Immature natural killer cell (primary cell): ENCODE measurements at regions not wholly inside any gene's neighbourhood (a gene's known extent, or its start where the extent isn't known, plus 50 kb on each side); places are given as distances from the start of the nearest gene placed in this dataset.

ENCODE experiments used
- DNase-seq, 3 donors: peaks; one replicate each; pipeline ENCODE4 v3.0.0; 2022; ENCODE audit warnings: mixed read lengths in 1 of 3
- H3K27ac Mint-ChIP-seq, 6 donors: one replicate each; pipeline ENCODE4 v1.8.0; 2020; ENCODE audit warnings: mixed read lengths in 6 of 6, mild to moderate bottlenecking in 5 of 6, inconsistent platforms in 4 of 6, moderate library complexity in 3 of 6
- H3K27me3 Mint-ChIP-seq, 3 donors: one replicate each; pipeline ENCODE4 v1.8.0; 2020 to 2021; ENCODE audit warnings: low read depth in 3 of 3, mild to moderate bottlenecking in 3 of 3, mixed read lengths in 3 of 3, moderate library complexity in 3 of 3, inconsistent platforms in 1 of 3
- H3K36me3 Mint-ChIP-seq, 3 donors: one replicate each; pipeline ENCODE4 v1.8.0; 2020; ENCODE audit warnings: mixed read lengths in 3 of 3, inconsistent platforms in 2 of 3, mild to moderate bottlenecking in 2 of 3
- H3K4me1 Mint-ChIP-seq, 2 donors: one replicate each; pipeline ENCODE4 v1.8.0; 2020; ENCODE audit warnings: inconsistent platforms in 2 of 2, mild to moderate bottlenecking in 2 of 2, mixed read lengths in 2 of 2, moderate library complexity in 1 of 2
- H3K4me3 Mint-ChIP-seq, 5 donors: one replicate each; pipeline ENCODE4 v1.8.0; 2020; ENCODE audit warnings: mild to moderate bottlenecking in 5 of 5, mixed read lengths in 5 of 5, inconsistent platforms in 3 of 5, moderate library complexity in 3 of 5
- H3K9me3 Mint-ChIP-seq, 6 donors: one replicate each; pipeline ENCODE4 v1.8.0; 2020; ENCODE audit warnings: mild to moderate bottlenecking in 6 of 6, mixed read lengths in 6 of 6, inconsistent platforms in 4 of 6, moderate library complexity in 3 of 6

DNA sequence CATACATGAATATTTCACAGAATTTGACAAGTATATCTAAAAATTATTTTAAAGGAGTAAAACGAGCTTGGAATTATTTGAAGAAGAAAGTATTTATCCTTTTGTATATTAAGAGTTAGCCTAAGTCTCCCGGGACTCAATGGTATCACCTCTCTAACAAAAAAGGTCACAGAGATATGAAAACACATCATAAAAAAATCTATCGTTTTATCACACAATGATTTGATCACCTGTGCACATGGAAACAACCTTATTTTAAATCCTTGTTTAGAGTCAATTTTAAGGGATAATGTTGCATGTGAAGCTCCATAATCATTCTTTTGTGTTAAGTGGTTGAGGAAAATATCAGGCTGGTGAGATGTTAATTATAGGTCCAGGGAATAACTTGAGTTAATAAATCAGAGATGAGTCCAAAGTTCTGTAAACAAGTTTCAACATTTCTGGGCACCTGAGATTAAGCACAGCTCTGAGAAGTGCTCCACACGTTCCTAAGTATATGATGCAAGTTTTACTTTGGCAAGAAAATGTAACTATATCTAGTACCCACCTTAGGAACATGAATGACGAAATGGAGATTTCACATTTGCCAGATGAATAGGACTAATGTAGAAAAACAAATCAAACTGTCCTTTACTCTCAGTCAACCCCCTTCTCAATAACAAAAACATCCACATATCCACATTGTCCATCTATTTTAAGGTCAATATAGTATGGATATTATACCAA is 148.5 kb upstream of the AKR1E2 start:
- Mint-ChIP-seq H3K4me3 (no peak overlapping the region), H3K9me3 (no peaks in the 10 kb centered on the region), H3K36me3 (no peaks in the 10 kb centered on the region), H3K4me1 (no peaks in the 10 kb centered on the region), H3K27me3 (peaks cover 0 to 11% (median 3%) of the 10 kb centered on the region in 3 donors), H3K27ac (no peak overlapping the region)
- DNase-seq: no peak

DNA sequence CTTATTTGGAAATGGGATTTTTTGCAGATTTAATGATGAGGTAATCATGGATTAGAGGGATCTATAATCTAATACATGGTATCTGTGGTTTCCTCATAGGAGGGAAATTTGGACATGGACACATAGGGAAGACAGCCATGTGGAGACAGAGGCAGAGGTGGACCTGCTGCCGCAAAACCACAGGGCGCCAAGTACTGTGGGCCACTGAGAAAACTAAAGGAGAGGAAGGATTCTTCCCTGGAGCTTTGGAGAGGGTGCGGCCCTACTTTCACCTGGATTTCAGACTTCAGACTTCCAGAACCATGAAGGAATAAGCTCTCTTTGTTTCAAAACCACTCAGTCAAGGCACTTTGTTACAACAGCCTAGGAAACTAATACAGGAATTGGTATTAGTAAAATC is 149.4 kb upstream of the AKR1E2 start:
- Mint-ChIP-seq H3K36me3 (no peaks in the 10 kb centered on the region), H3K4me3 (no peak overlapping the region), H3K27me3 (peaks cover 0 to 10% (median 3%) of the 10 kb centered on the region in 3 donors), H3K9me3 (no peaks in the 10 kb centered on the region), H3K4me1 (no peaks in the 10 kb centered on the region), H3K27ac (no peak overlapping the region)
- no peak for DNase-seq

GRCh38 chr10:4675808-4676207 is 150.2 kb upstream of the AKR1E2 start:
- Mint-ChIP-seq H3K9me3 (no peaks in the 10 kb centered on the region), H3K27me3 (peaks cover 0 to 13% (median 6%) of the 10 kb centered on the region in 3 donors), H3K36me3 (no peaks in the 10 kb centered on the region), H3K27ac (no peak overlapping the region), H3K4me3 (no peak overlapping the region), H3K4me1 (no peaks in the 10 kb centered on the region)
- DNase-seq: no peak

- H3K36me3 Mint-ChIP-seq: no peaks in the 10 kb centered on the region
- H3K27me3 Mint-ChIP-seq: peaks cover 2 to 14% (median 6%) of the 10 kb centered on the region in 3 donors
- H3K4me1 Mint-ChIP-seq: no peaks in the 10 kb centered on the region
- H3K27ac Mint-ChIP-seq: no peak overlapping the region
- DNase-seq: no peak
- no peak overlapping the region for H3K4me3 Mint-ChIP-seq
- peaks cover 0 to 3% (median under 1%) of the 10 kb centered on the region in 6 donors for H3K9me3 Mint-ChIP-seq
Observed at GRCh38 chr10:4673279-4674040, 152.5 kb upstream of the AKR1E2 start.

- H3K27me3 Mint-ChIP-seq: peaks cover 2 to 14% (median 6%) of the 10 kb centered on the region in 3 donors
- H3K9me3 Mint-ChIP-seq: peaks cover 0 to 3% (median under 1%) of the 10 kb centered on the region in 6 donors
- no peak for DNase-seq
- no peaks in the 10 kb centered on the region for H3K36me3 Mint-ChIP-seq
- no peak overlapping the region for H3K4me3 Mint-ChIP-seq
- no peaks in the 10 kb centered on the region for H3K4me1 Mint-ChIP-seq
- H3K27ac Mint-ChIP-seq: no peak overlapping the region
Observed at GRCh38 chr10:4672201-4672600, 153.8 kb upstream of the AKR1E2 start.

DNA sequence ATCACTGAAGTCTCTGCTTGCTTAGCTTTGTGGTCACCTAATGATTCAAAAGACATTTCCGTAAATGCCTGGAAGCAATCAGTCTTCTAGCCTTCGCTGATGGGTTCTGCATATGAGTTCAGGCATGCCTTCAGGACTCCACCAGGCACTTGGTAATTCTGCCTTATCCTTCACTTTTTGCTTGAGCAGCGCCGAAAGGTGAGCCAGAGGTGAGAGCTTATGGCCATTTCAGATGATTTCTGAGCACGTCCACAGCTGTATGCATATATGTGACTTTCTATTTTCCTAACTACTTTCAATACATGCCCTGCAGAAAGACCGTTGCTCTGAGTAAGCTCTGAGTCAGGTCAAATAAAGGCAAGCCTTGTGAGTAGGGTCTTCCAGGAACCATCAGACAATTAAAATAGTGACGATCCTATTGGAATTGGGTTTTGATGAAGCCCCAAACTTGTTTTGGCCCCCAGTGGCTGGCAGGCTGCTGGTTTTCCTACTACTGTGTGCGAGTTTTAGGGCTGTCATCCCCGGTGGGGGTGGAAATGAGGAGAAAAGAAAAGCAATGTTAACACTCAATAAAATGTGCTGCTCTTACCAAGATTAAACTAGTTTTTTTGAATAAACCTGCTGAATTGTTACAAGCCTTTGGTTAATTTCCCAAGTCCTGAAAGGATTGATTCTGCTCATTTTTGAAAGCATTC is 154.4 kb upstream of the AKR1E2 start:
- no peak for DNase-seq
- no peaks in the 10 kb centered on the region for H3K36me3 Mint-ChIP-seq
- H3K9me3 Mint-ChIP-seq: peaks cover 0 to 3% (median under 1%) of the 10 kb centered on the region in 6 donors
- H3K4me1 Mint-ChIP-seq: no peaks in the 10 kb centered on the region
- H3K27me3 Mint-ChIP-seq: peaks cover 2 to 14% (median 6%) of the 10 kb centered on the region in 3 donors
- no peak overlapping the region for H3K4me3 Mint-ChIP-seq
- H3K27ac Mint-ChIP-seq: no peak overlapping the region

DNA sequence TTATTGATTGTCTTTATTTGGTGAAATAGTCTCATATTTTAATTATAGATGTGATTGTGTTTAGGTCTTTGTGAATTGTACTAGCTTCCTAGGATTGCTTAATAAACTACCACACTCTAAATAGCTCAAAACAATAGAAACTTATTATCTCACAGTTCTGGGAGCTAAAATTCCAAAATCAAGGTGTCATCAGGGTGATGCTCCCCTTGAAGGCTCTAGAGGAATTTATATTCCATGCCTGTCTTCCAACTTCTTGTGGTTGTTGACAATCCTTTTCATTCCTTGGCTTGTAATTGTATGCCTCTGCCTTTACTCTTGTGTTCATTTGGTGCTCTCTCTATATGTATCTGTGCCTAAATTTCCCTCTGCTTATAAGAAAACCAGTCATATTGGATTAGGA is 155.3 kb upstream of the AKR1E2 start:
- Mint-ChIP-seq H3K27me3 (peaks cover 2 to 14% (median 6%) of the 10 kb centered on the region in 3 donors), H3K4me1 (no peaks in the 10 kb centered on the region), H3K4me3 (no peak overlapping the region), H3K27ac (no peak overlapping the region), H3K36me3 (no peaks in the 10 kb centered on the region), H3K9me3 (peaks cover 0 to 3% (median under 1%) of the 10 kb centered on the region in 6 donors)
- no peak for DNase-seq

- H3K27me3 Mint-ChIP-seq: peaks cover 2 to 10% (median 3%) of the 10 kb centered on the region in 3 donors
- no peak overlapping the region for H3K4me3 Mint-ChIP-seq
- no peaks in the 10 kb centered on the region for H3K36me3 Mint-ChIP-seq
- peaks cover 0 to 3% (median under 1%) of the 10 kb centered on the region in 6 donors for H3K9me3 Mint-ChIP-seq
- no peak for DNase-seq
- no peaks in the 10 kb centered on the region for H3K4me1 Mint-ChIP-seq
- no peak overlapping the region for H3K27ac Mint-ChIP-seq
Observed at GRCh38 chr10:4669585-4669984, 156.4 kb upstream of the AKR1E2 start.

- Mint-ChIP-seq H3K4me1 (no peaks in the 10 kb centered on the region), H3K27me3 (peaks cover 0 to 12% (median 4%) of the 10 kb centered on the region in 3 donors), H3K4me3 (no peak overlapping the region), H3K27ac (no peak overlapping the region), H3K9me3 (no peaks in the 10 kb centered on the region), H3K36me3 (no peaks in the 10 kb centered on the region)
- no peak for DNase-seq
Observed at GRCh38 chr10:4663162-4663992, 162.6 kb upstream of the AKR1E2 start.

- no peaks in the 10 kb centered on the region for H3K4me1 Mint-ChIP-seq
- H3K27ac Mint-ChIP-seq: no peak overlapping the region
- H3K27me3 Mint-ChIP-seq: peaks cover 0 to 12% (median 4%) of the 10 kb centered on the region in 3 donors
- no peak overlapping the region for H3K4me3 Mint-ChIP-seq
- no peak for DNase-seq
- H3K36me3 Mint-ChIP-seq: no peaks in the 10 kb centered on the region
- H3K9me3 Mint-ChIP-seq: no peaks in the 10 kb centered on the region
Observed at GRCh38 chr10:4662576-4663161, 163.3 kb upstream of the AKR1E2 start.

GRCh38 chr10:4661511-4662255 is 164.3 kb upstream of the AKR1E2 start:
- Mint-ChIP-seq H3K4me3 (no peak overlapping the region), H3K4me1 (no peaks in the 10 kb centered on the region), H3K27me3 (peaks cover 0 to 12% (median 4%) of the 10 kb centered on the region in 3 donors), H3K27ac (no peak overlapping the region), H3K9me3 (no peaks in the 10 kb centered on the region), H3K36me3 (no peaks in the 10 kb centered on the region)
- no peak for DNase-seq

DNA sequence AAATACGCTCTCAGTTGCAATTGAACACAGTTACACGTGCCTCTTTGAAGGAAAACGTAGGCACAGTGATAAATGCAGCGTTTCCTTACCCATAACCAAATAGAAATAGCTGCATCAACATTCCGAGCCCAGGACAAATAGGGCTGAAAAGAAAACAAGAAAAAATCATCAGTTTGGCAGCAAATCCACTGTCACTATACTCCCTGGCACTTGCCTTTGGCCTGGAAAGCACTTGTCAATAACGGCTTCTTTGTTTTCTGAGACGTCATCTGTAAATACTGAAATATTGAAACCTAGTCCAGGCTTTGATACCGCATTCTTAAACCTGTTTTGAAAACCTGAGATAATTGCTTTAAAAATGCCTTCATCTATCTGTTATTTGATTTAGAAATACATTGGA is 167.2 kb upstream of the AKR1E2 start:
- no peak for DNase-seq
- Mint-ChIP-seq H3K27ac (no peak overlapping the region), H3K27me3 (peaks cover 0 to 19% (median 4%) of the 10 kb centered on the region in 3 donors), H3K9me3 (no peaks in the 10 kb centered on the region), H3K36me3 (no peaks in the 10 kb centered on the region), H3K4me1 (no peaks in the 10 kb centered on the region), H3K4me3 (no peak overlapping the region)
